H1 (cell line): ENCODE measurements at regions not wholly inside any gene's neighbourhood (a gene's known extent, or its start where the extent isn't known, plus 50 kb on each side); places are given as distances from the start of the nearest gene placed in this dataset.

ENCODE experiments used
- CTCF ChIA-PET: fragments of 300-600 bp; sonication (Branson Sonifier 250); formaldehyde crosslinking; loops from one replicate; lab custom pipeline; 2021; ENCODE audit not compliant: partially characterized antibody; lab: Charles Lee
- POLR2A ChIA-PET: fragments of 300-600 bp; sonication (Branson Sonifier 250); formaldehyde crosslinking; loops from one replicate; lab custom pipeline; 2021; ENCODE audit warnings: inconsistent platforms; ENCODE audit not compliant: partially characterized antibody; lab: Charles Lee
- DNase-seq, 2 experiments: peaks; one replicate each; pipeline versions ENCODE4 v3.0.0 to v3.0.0-alpha.2; 2010 to 2022; ENCODE audit warnings: low spot score in 2 of 2, low read depth in 1 of 2, mixed read lengths in 1 of 2
- FAIRE-seq: peaks from 2 replicates; lab custom pipeline; 2011; peaks lifted over from hg19 to GRCh38; lab: Jason Lieb, UNC
- H2AFZ ChIP-seq: 2 replicates; pipeline ENCODE4 v1.8.1; 2012; ENCODE audit warnings: low read length, inconsistent platforms
- H2AK5ac ChIP-seq: 2 replicates; pipeline ENCODE4 v1.6.1; 2013; ENCODE audit warnings: low read depth, low read length
- H2BK120ac ChIP-seq: replicated peaks from 2 replicates; pipeline ENCODE3; 2013; ENCODE audit warnings: low read depth, low read length, inconsistent platforms
- H2BK12ac ChIP-seq: 2 replicates; pipeline ENCODE4 v1.6.1; 2013; ENCODE audit warnings: low read depth, low read length
- H2BK15ac ChIP-seq: 2 replicates; pipeline ENCODE4 v1.6.1; 2013; ENCODE audit warnings: low read length
- H2BK20ac ChIP-seq: 2 replicates; pipeline ENCODE4 v1.6.1; 2013; ENCODE audit warnings: low read length
- H2BK5ac ChIP-seq: 2 replicates; pipeline ENCODE4 v1.6.1; 2013; ENCODE audit warnings: low read depth, low read length
- H3K14ac ChIP-seq: 2 replicates; pipeline ENCODE4 v1.6.1; 2013; ENCODE audit warnings: inconsistent platforms; ENCODE audit not compliant: insufficient read length
- H3K18ac ChIP-seq: 2 replicates; pipeline ENCODE4 v1.6.1; 2013; ENCODE audit warnings: low read length; ENCODE audit errors: extremely low read depth
- H3K23ac ChIP-seq: 2 replicates; pipeline ENCODE4 v1.6.1; 2013; ENCODE audit warnings: inconsistent platforms; ENCODE audit not compliant: insufficient read length
- H3K23me2 ChIP-seq: 2 replicates; pipeline ENCODE4 v1.6.1; 2013; ENCODE audit warnings: low read depth, low read length
- H3K27ac ChIP-seq: 2 replicates; pipeline ENCODE4 v1.6.1; 2011; ENCODE audit warnings: low read depth, low read length, inconsistent platforms
- H3K27me3 ChIP-seq, 4 experiments: replicated peaks in 1 of 4; 1 replicate in 1 of 4; 2 replicates in 3 of 4; pipeline versions ENCODE4 v1.6.1 to v1.8.1; 2011 to 2013; ENCODE audit warnings: low read length in 3 of 4, mild to moderate bottlenecking in 3 of 4, inconsistent platforms in 2 of 4, mixed read lengths in 2 of 4, moderate library complexity in 1 of 4; ENCODE audit not compliant: control insufficient read depth in 3 of 4, insufficient read depth in 3 of 4; ENCODE audit errors: extremely low read depth in 1 of 4
- H3K36me3 ChIP-seq, 4 experiments: 2 replicates each; pipeline versions ENCODE4 v1.6.1 to v1.8.1; 2011 to 2013; ENCODE audit warnings: mild to moderate bottlenecking in 4 of 4, low read length in 3 of 4, moderate library complexity in 2 of 4, control low read depth in 1 of 4, inconsistent platforms in 1 of 4; ENCODE audit not compliant: insufficient read depth in 4 of 4, control insufficient read depth in 2 of 4
- H3K4ac ChIP-seq: replicated peaks from 2 replicates; pipeline ENCODE3; 2013; ENCODE audit warnings: low read length, low read depth, mixed read lengths, inconsistent platforms; ENCODE audit not compliant: insufficient read length
- H3K4me1 ChIP-seq, 4 experiments: replicated peaks in 1 of 4; 1 replicate in 1 of 4; 2 replicates in 3 of 4; pipeline versions ENCODE4 v1.6.1 to v1.8.1; 2011 to 2013; ENCODE audit warnings: low read length in 3 of 4, inconsistent platforms in 2 of 4, mixed read lengths in 1 of 4; ENCODE audit not compliant: insufficient read depth in 4 of 4, control insufficient read depth in 3 of 4
- H3K4me2 ChIP-seq, 2 experiments: 2 replicates each; pipeline versions ENCODE4 v1.6.1 to v1.8.1; 2011 to 2013; ENCODE audit warnings: low read depth in 2 of 2, low read length in 2 of 2, control low read depth in 1 of 2, inconsistent platforms in 1 of 2, mild to moderate bottlenecking in 1 of 2; ENCODE audit not compliant: insufficient read depth in 1 of 2
- H3K4me3 ChIP-seq, 4 experiments: fragments of 200-600, 300-600 bp in 1 of 4; sonication (generic), shearing (Covaris generic), sonication (Bioruptor Twin) in 1 of 4; 2 replicates each; pipeline versions ENCODE4 v1.5.1 to v1.8.1; 2011 to 2016; ENCODE audit warnings: low read length in 4 of 4, low read depth in 3 of 4, control low read depth in 2 of 4, inconsistent platforms in 2 of 4, mild to moderate bottlenecking in 2 of 4, mixed read lengths in 1 of 4, moderate library complexity in 1 of 4; ENCODE audit not compliant: insufficient read depth in 2 of 4; ENCODE audit errors: extremely low read depth in 1 of 4
- H3K56ac ChIP-seq: replicated peaks from 2 replicates; pipeline ENCODE3; 2013; ENCODE audit warnings: low read depth, mild to moderate bottlenecking, mixed read lengths, low read length, inconsistent platforms; ENCODE audit not compliant: insufficient read length
- H3K79me1 ChIP-seq: 2 replicates; pipeline ENCODE4 v1.6.1; 2013; ENCODE audit warnings: low read depth, low read length, control low read depth
- H3K79me2 ChIP-seq, 2 experiments: 2 replicates each; pipeline versions ENCODE4 v1.6.1 to v1.8.1; 2012 to 2013; ENCODE audit warnings: low read length in 2 of 2, mild to moderate bottlenecking in 2 of 2, inconsistent platforms in 1 of 2; ENCODE audit not compliant: insufficient read depth in 2 of 2, control insufficient read depth in 1 of 2
- H3K9ac ChIP-seq, 4 experiments: replicated peaks in 1 of 4; 1 replicate in 1 of 4; 2 replicates in 3 of 4; pipeline versions ENCODE4 v1.6.1 to v1.8.1; 2011 to 2013; ENCODE audit warnings: low read depth in 3 of 4, low read length in 3 of 4, control low read depth in 2 of 4, mild to moderate bottlenecking in 2 of 4, moderate library complexity in 2 of 4, inconsistent platforms in 1 of 4; ENCODE audit errors: extremely low read depth in 1 of 4
- H3K9me3 ChIP-seq, 2 experiments: 2 replicates each; pipeline versions ENCODE4 v1.6.1 to v1.8.1; 2012 to 2013; ENCODE audit warnings: mild to moderate bottlenecking in 2 of 2, moderate library complexity in 2 of 2, control low read depth in 1 of 2, inconsistent platforms in 1 of 2, low read depth in 1 of 2, low read length in 1 of 2, mixed read lengths in 1 of 2; ENCODE audit not compliant: insufficient read depth in 2 of 2
- H4K20me1 ChIP-seq, 2 experiments: replicated peaks in 1 of 2; 2 replicates each; pipeline versions ENCODE3 to v1.8.1; 2011 to 2013; ENCODE audit warnings: inconsistent platforms in 2 of 2, low read length in 2 of 2, mild to moderate bottlenecking in 1 of 2; ENCODE audit not compliant: insufficient read depth in 2 of 2, control insufficient read depth in 1 of 2
- H4K5ac ChIP-seq: 2 replicates; pipeline ENCODE4 v1.6.1; 2013; ENCODE audit warnings: low read length, low read depth, mixed read lengths, inconsistent platforms; ENCODE audit not compliant: insufficient read length
- H4K8ac ChIP-seq: 2 replicates; pipeline ENCODE4 v1.8.0; 2013; ENCODE audit warnings: mild to moderate bottlenecking, moderate library complexity, low read length, inconsistent platforms; ENCODE audit not compliant: insufficient read depth; ENCODE audit errors: extremely low read depth
- H4K91ac ChIP-seq: replicated peaks from 2 replicates; pipeline ENCODE3; 2013; ENCODE audit warnings: low read length, mixed read lengths, inconsistent platforms; ENCODE audit not compliant: insufficient read length
- RAD21 ChIP-seq, 2 experiments: IDR thresholded peaks in 1 of 2; conservative IDR thresholded peaks in 1 of 2; 2 replicates each; pipeline ENCODE4 v1.6.1; 2011; ENCODE audit warnings: low read depth in 2 of 2, low read length in 2 of 2, improper control_type of control experiment in 1 of 2, inconsistent platforms in 1 of 2, mild to moderate bottlenecking in 1 of 2, moderate library complexity in 1 of 2
- RFX5 ChIP-seq: IDR thresholded peaks from 2 replicates; pipeline ENCODE4 v1.6.1; 2011; ENCODE audit warnings: low read depth, low read length, improper control_type of control experiment, borderline replicate concordance
- WGBS, 2 experiments: shearing (Covaris generic) in 1 of 2; methylation state at CpG; one replicate each; pipeline versions ENCODE4 v1.1.6 to v1.1.7; 2013 to 2015; ENCODE audit warnings: low lambda C conversion rate in 2 of 2, mixed read lengths in 2 of 2, inconsistent platforms in 1 of 2, low coverage in 1 of 2, missing lambda C conversion rate in 1 of 2; ENCODE audit not compliant: insufficient replicate concordance in 2 of 2, insufficient coverage in 1 of 2, insufficient read length in 1 of 2; ENCODE audit errors: extremely low coverage in 1 of 2, missing lambda C conversion rate in 1 of 2; 5-methylcytosine and 5-hydroxymethylcytosine counted together
- TF ChIP-seq, protein P1 (sequence below), 3 experiments: IDR thresholded peaks; 1 replicate in 2 of 3; 2 replicates in 1 of 3; pipeline versions ENCODE4 v1.5.1 to v1.6.1; 2011; ENCODE audit warnings: low read length in 3 of 3, mild to moderate bottlenecking in 3 of 3, inconsistent platforms in 2 of 3, low read depth in 1 of 3, moderate library complexity in 1 of 3; ENCODE audit not compliant: insufficient read depth in 1 of 3; ENCODE audit errors: control extremely low read depth in 1 of 3

DNA sequence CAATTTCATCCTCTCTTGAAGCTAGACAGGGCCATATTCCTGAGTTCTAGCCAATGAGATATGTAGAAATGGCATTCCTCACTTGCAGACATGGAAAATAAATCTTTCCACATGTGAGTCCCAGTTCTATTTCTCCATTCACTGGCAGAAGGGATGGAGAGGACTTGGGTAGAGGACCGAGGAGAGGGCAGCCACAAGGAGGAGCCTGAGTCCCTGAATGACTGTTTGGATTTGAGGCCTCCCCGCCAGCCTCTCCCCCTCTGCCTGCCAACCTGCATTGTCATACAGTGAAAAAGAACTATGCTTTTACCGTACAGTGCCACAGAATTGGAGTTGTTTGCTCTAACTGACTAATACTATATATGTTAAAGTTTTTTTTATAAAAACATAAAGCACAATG, 583.0 kb upstream of the WWC1 start:
- peak; percentile 28 for FAIRE-seq
- H4K91ac ChIP-seq = no peak overlapping the region
- 84% methylated on average over 3 of the region's 3 CpGs; no CpG with 5 or more reads in 1 of the 2 experiments for WGBS, 2 experiments
- no peak overlapping the region for H3K9ac ChIP-seq
- no peak overlapping the region for H4K5ac ChIP-seq
- no peak overlapping the region for H2BK120ac ChIP-seq
- DNase-seq = no peak
- no peaks in the 10 kb centered on the region for H4K20me1 ChIP-seq
- H3K4ac ChIP-seq = no peak overlapping the region
- H3K79me2 ChIP-seq = no peaks in the 10 kb centered on the region
- H3K23ac ChIP-seq = no peak overlapping the region
- H3K9me3 ChIP-seq = no peaks in the 10 kb centered on the region
- no peaks in the 10 kb centered on the region for H3K27me3 ChIP-seq
- ChIA-PET CTCF (interaction anchor here (0.7 to 3.2 kb wide), 3 partner anchors 12 to 260 kb away, joined by 5 to 13 read pairs (median 5); no protein-coding TSS in a partner anchor), POLR2A (no interaction called here)
- H3K4me2 ChIP-seq = no peak overlapping the region
- H2AFZ ChIP-seq = no peak overlapping the region
- no peaks in the 10 kb centered on the region for H3K4me1 ChIP-seq
- H3K18ac ChIP-seq = no peak overlapping the region
- H3K56ac ChIP-seq = no peak overlapping the region
- no peak overlapping the region for H3K14ac ChIP-seq
- H2BK12ac ChIP-seq = no peak overlapping the region
- H2AK5ac ChIP-seq = no peak overlapping the region
- no peak overlapping the region for H2BK5ac ChIP-seq
- no peak overlapping the region for H3K27ac ChIP-seq
- H3K79me1 ChIP-seq = no peaks in the 10 kb centered on the region; the same call in 1 of the 2 replicates
- H3K23me2 ChIP-seq = no peaks in the 10 kb centered on the region
- H2BK20ac ChIP-seq = no peak overlapping the region
- no peak overlapping the region for H4K8ac ChIP-seq
- no peak overlapping the region for H2BK15ac ChIP-seq
- H3K36me3 ChIP-seq = no peaks in the 10 kb centered on the region
- TF ChIP-seq, protein P1, sequence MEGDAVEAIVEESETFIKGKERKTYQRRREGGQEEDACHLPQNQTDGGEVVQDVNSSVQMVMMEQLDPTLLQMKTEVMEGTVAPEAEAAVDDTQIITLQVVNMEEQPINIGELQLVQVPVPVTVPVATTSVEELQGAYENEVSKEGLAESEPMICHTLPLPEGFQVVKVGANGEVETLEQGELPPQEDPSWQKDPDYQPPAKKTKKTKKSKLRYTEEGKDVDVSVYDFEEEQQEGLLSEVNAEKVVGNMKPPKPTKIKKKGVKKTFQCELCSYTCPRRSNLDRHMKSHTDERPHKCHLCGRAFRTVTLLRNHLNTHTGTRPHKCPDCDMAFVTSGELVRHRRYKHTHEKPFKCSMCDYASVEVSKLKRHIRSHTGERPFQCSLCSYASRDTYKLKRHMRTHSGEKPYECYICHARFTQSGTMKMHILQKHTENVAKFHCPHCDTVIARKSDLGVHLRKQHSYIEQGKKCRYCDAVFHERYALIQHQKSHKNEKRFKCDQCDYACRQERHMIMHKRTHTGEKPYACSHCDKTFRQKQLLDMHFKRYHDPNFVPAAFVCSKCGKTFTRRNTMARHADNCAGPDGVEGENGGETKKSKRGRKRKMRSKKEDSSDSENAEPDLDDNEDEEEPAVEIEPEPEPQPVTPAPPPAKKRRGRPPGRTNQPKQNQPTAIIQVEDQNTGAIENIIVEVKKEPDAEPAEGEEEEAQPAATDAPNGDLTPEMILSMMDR (IDR thresholded peaks at IDR 0.05; ENCODE audit: control extremely low read depth in 1 of 3, insufficient read depth in 1 of 3, low read depth in 1 of 3, low read length in 3 of 3) = peak; percentile 18 to 46 (median 42); a peak in 3 of 4 replicates
- TF ChIP-seq RFX5 (no peak), RAD21 (IDR thresholded peaks at IDR 0.05 in 1 of 2, conservative IDR thresholded peaks at IDR 0.05 in 1 of 2; ENCODE audit: low read depth in 2 of 2, low read length in 2 of 2) (peak; percentile 56 to 62)
- H3K4me3 ChIP-seq = no peak overlapping the region
